OCI-LY3 (cell line): ENCODE measurements at regions not wholly inside any gene's neighbourhood (a gene's known extent, or its start where the extent isn't known, plus 50 kb on each side); places are given as distances from the start of the nearest gene placed in this dataset.

Experiments
- CTCF ChIP-seq: fragments of 200-600, 300-600 bp; sonication (generic); IDR thresholded peaks from 2 replicates; pipeline ENCODE4 v1.5.1; 2014; ENCODE audit warnings: antibody characterized with exemption, low read length, low read depth
- EZH2phosphoT487 ChIP-seq: fragments of 200-600 bp; shearing (Covaris generic); IDR thresholded peaks from 2 replicates; pipeline ENCODE4 v1.6.1; 2018; ENCODE audit warnings: antibody characterized with exemption, mixed run types, low read depth

GRCh38 chr12:73898645-73899044 lies 639.0 kb upstream of the ATXN7L3B start:
- no peak for TF ChIP-seq CTCF
- TF ChIP-seq EZH2phosphoT487, result no peak
